DND-41 (cell line): ENCODE measurements at regions not wholly inside any gene's neighbourhood (a gene's known extent, or its start where the extent isn't known, plus 50 kb on each side); places are given as distances from the start of the nearest gene placed in this dataset.

ENCODE experiments used
- CTCF ChIP-seq: IDR thresholded peaks from 2 replicates; pipeline ENCODE4 v1.5.1; 2012; ENCODE audit warnings: borderline replicate concordance, low read length, moderate library complexity, mild to moderate bottlenecking; ENCODE audit not compliant: poor library complexity, severe bottlenecking; ENCODE audit errors: extremely low read depth
- EZH2 ChIP-seq: IDR thresholded peaks from 3 replicates; pipeline ENCODE4 v1.6.1; 2012; ENCODE audit warnings: borderline replicate concordance, low read depth, mild to moderate bottlenecking, moderate library complexity, low read length, inconsistent platforms; ENCODE audit not compliant: severe bottlenecking

DNA sequence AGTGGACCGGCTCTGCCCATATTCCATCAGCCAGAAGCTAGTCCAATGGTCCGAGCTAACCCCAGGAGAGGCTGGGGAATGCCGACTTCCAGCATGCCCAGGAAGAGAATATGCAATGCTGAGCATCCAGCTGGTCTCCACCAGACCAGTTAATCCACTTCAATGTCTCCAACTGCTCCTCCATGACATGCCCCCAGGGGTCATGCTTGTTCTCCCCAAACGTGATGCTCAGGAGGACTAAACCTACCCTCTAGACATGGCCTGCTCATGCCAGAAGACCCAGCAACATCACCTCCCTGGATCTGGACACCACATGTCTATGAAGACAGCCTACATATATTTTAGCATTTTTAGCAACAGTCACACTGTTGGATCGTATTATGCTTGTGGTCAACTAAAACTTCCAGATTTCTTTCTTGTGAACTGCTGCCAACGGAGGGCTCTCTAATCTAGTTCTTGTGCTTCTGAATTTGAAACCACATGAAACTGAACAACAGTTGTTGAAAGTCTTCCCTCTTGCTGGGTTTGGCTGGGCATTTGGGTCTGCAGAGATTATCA, 245.1 kb downstream of the SOX9 start:
- TF ChIP-seq CTCF: no peak
- TF ChIP-seq EZH2: no peak
